ENCODE measurements at regions not wholly inside any gene's neighbourhood (a gene's known extent, or its start where the extent isn't known, plus 50 kb on each side); places are given as distances from the start of the nearest gene placed in this dataset.

DNA sequence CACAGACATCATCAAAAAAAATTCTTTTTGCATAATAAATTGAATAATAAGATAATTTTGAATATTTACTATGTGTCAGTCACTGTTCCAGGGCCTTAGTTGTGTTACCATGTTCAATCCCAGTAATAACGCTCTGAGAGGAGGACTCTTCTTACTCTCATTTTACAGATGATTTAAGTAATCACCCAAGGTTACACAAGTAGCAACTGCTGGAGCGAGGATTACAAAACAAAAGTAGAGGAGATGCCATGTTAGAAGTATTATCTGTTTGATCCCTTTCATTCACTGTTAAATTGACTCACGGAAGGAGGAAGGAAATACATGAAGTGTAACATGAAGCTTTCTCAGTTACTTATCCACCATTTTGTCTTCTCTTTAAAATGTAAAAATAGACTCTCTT lies 412.8 kb downstream of the NFIB start:
- TF ChIP-seq, protein P1, sequence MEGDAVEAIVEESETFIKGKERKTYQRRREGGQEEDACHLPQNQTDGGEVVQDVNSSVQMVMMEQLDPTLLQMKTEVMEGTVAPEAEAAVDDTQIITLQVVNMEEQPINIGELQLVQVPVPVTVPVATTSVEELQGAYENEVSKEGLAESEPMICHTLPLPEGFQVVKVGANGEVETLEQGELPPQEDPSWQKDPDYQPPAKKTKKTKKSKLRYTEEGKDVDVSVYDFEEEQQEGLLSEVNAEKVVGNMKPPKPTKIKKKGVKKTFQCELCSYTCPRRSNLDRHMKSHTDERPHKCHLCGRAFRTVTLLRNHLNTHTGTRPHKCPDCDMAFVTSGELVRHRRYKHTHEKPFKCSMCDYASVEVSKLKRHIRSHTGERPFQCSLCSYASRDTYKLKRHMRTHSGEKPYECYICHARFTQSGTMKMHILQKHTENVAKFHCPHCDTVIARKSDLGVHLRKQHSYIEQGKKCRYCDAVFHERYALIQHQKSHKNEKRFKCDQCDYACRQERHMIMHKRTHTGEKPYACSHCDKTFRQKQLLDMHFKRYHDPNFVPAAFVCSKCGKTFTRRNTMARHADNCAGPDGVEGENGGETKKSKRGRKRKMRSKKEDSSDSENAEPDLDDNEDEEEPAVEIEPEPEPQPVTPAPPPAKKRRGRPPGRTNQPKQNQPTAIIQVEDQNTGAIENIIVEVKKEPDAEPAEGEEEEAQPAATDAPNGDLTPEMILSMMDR (IDR thresholded peaks at IDR 0.05; ENCODE audit: borderline replicate concordance, insufficient read depth, low read depth, low read length) = no peak
- no peak overlapping the region for H3K4me3 ChIP-seq (ENCODE audit: low read depth, low read length)

DNA sequence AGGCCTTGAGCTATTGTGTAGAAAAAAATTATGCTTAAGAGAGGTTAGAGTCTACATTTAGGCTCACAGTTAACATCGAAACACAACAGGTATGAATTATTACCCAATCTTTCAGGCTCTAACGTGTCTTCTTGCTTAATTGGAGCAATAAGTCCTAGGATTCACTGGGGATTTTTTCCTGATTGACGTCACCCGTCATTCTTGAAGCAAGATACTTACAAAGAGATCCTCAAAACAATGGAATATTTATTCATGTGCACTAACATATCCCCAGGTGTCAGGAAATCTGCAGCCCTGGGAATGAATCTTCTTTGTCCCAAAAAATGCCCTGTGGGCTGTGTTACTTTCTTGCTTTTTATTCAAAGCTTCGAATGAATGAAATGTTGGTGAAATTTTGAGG lies 413.5 kb downstream of the NFIB start:
- no peak overlapping the region for H3K4me3 ChIP-seq (ENCODE audit: low read depth, low read length)
- TF ChIP-seq, protein P1 (IDR thresholded peaks at IDR 0.05; ENCODE audit: borderline replicate concordance, insufficient read depth, low read depth, low read length) = no peak

DNA sequence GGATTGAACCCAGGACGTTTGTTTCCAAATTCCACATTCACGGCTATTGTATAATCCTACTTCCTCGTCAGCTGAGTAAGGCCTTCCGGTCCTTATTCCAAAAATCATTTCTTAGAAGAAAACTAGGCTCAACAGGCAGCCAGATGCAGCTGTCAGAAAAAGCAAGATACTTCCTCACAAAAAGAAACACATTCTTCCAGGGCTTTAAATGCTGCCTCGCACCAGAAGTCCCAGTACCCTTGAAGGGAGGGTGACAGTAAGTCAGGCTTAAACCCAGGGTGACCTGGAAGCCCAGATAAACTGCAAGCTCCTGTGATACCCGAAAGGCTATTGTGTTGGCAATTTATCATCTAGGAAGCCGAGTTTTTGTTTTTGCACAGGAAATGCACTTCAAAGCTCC lies 414.0 kb downstream of the NFIB start:
- H3K4me3 ChIP-seq (ENCODE audit: low read depth, low read length) = no peak overlapping the region
- TF ChIP-seq, protein P1 (IDR thresholded peaks at IDR 0.05; ENCODE audit: borderline replicate concordance, insufficient read depth, low read depth, low read length) = no peak

DNA sequence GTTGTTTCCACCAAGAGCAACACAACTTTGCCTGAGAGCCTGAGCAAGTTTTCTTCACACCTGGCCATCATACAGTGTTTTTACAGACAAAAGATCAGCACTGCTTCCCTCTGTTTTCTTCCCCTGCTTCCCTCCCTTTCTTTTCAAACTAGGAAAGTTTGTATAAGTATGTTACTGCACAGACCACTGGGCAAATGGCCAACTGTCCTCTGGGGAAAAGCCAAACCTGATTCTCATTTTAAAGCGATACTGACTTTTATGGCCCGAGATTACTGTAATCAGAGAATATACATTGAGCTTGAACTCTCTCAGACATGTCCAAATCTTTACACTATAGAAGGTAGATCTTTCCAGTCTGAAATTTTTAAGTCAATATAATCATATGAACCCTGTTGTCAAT lies 415.0 kb downstream of the NFIB start:
- no peak overlapping the region for H3K4me3 ChIP-seq (ENCODE audit: low read depth, low read length)
- TF ChIP-seq, protein P1 (IDR thresholded peaks at IDR 0.05; ENCODE audit: borderline replicate concordance, insufficient read depth, low read depth, low read length) = no peak

DNA sequence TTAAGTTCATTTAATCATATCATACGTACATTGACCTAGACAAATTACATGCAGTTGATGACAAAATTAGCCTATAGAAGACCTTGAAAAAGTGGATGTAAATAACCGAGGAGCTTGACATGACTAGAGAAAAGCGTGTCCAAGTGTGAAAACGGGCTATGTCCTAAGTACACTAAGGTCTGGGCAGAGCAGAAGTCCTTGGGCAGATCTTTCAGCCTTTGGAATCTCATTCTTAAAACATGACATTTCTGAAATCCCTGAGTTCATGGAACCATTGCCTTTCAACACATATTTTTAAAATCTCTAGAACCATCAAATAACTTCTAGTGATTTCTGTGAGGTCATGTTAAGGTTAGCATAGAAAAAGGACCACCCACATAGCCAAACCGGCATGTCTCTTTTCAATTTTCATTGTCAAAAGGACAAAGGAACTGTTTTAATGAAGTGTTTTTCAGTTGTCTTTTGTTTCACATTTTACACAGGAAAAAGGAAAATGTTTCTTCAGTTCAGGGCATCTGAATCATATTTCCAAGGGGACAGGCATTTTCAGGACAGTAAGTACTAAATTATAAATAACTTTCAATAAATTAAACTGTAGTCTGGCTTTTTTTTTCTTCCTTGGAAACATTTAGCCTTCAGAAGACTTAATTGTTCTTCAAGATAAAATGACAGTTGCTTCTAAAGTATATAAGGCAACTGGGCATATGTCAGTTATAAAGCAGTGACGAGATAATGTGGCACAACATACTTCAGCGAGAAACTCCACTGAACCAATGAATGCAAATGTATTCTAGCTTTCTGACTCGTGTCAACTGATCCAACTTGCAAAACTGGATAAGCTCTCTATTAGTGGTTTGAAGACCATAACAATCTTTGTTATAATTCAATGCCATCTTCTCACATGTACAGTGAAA lies 416.8 kb downstream of the NFIB start:
- H3K4me3 ChIP-seq (ENCODE audit: low read depth, low read length) = no peak overlapping the region
- TF ChIP-seq, protein P1 (IDR thresholded peaks at IDR 0.05; ENCODE audit: borderline replicate concordance, insufficient read depth, low read depth, low read length) = no peak

DNA sequence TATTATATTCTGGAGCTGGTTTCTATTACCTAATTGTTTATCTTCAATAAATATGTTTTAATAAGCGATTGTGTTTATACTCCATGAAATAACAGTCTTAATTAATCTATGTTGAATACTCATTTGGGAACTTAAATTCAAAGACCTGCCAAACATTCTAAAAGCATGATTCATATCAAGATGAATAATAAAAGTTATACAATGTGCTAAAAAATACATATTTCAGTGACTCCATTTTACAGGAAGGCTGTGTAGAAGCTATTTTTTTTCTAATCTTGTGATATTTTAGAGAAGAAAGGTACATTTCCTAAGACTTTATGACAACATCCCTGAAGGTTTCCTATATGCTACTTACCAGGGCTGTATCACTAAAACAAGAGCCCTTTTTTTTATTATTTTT lies 417.9 kb downstream of the NFIB start:
- no peak overlapping the region for H3K4me3 ChIP-seq (ENCODE audit: low read depth, low read length)
- TF ChIP-seq, protein P1 (IDR thresholded peaks at IDR 0.05; ENCODE audit: borderline replicate concordance, insufficient read depth, low read depth, low read length) = no peak

DNA sequence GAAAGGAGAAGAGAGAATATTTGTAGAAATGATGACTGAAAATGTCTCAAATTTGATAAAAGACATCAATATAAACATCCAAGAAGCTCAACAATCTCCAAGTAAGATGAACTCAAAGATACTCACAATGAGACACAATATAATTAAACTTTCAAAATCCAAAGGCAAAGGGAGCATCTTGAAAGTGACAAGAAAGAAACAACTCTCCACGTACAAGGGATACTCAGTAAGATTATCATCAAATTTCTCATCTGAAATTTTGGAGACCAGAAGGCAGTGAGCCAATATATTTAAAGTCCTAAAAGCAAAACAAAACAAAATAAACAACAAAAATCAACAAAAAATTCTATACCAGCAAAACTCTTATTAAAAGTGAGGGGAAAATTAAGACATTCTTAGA lies 428.7 kb downstream of the NFIB start:
- no peak overlapping the region for H3K4me3 ChIP-seq (ENCODE audit: low read depth, low read length)
- TF ChIP-seq, protein P1 (IDR thresholded peaks at IDR 0.05; ENCODE audit: borderline replicate concordance, insufficient read depth, low read depth, low read length) = no peak
